HG02678 (cell line): ENCODE measurements at regions not wholly inside any gene's neighbourhood (a gene's known extent, or its start where the extent isn't known, plus 50 kb on each side); places are given as distances from the start of the nearest gene placed in this dataset.
A peak's percentile ranks its signal among the peaks of the same experiment; 100 is the strongest.
"Not testable (repeated sequence)": the region's sequence is repeated elsewhere in the genome, so short reads cannot be mapped to it uniquely, and the experiment has no call there.

Experiments
- ATAC-seq: cut with Tn5 transposase; IDR thresholded peaks from one replicate; pipeline ENCODE4 v1.9.1; 2021; ENCODE audit warnings: mild to moderate bottlenecking, moderate library complexity; ENCODE audit not compliant: unreplicated experiment

GRCh38 chr7:135872861-135873260 is 104.3 kb downstream of the MTPN start:
- not testable (repeated sequence) for ATAC-seq

- ATAC-seq: no peak
These were observed 114.2 kb upstream of the FAM180A start for GRCh38 chr7:135862586-135863340.

DNA sequence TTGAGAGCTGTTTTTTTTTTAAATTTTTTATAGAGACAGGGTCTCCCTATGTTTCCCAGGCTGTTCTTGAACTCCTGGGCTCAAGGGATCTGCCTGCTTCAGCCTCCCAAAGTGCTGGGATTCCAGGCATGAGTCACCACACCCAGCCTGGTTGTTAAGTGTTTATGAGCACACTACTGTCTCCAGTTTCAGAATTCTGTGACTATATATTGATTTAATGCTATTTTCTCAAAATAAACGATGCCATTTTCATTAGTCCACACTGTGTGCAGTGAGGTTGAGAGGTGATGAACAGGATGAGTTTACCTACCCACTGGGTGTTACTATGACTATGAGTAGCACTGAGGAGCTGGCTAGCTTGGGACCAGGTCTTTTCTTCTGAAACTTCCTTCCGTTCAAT is 110.9 kb upstream of the FAM180A start:
- ATAC-seq: no peak

DNA sequence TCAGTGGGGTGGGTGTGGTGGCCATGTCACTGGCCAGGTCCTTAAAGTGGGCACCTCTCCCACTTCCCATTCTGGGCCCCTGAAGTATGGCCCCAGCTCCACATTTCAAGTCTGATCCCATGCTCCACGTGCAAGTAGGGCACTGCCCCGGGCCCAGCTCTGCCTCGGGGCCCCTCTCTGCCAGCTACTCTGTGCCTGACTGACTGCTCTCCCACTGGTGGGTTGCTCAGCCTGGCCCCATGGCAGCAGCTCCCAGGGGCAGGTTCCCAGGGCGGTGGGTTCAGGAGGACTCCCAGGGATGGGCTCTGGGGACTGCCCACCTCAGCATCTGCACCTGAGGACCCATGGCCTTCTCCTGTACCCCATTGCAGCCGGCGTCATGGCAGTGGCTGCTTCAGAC is 110.2 kb upstream of the FAM180A start:
- ATAC-seq: no peak

GRCh38 chr7:135858379-135858778 is 109.8 kb upstream of the FAM180A start:
- ATAC-seq: no peak

GRCh38 chr7:135857519-135858274 is 109.1 kb upstream of the FAM180A start:
- no peak for ATAC-seq

DNA sequence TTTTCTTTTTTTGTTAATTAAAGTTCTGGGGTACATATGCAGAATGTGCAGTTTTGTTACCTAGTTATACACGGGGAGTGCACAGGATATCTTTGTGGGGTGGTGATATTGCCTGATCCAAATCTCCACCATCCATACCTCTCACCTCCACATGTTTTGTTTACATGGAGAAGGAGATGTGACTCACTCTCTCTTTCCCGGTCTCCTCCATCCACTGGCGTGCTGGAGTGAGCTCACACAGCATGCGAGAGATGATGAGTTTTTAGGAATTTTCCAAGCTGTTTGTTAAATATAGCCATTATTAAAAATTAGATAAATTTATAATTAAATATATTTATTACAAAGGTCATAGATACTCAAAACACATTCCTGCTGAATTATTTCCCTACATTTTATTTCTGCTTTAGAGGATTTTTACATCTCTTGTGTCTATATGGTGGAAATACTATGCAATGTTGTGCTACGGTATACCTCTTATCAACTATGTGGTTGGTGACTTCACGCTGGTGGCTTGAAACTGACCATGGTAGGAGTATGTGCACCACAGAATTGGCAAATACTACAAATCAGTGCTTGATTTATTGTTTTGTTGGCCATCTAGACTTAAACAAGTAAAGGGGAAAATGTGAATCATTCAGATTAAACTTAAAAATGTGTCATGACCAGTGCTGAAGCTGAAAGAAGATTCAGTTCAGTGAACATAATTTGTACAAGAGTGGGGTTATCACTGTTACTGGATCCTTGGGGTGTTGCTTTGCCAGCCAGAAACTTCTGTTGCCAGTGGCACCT is 107.9 kb upstream of the FAM180A start:
- no peak for ATAC-seq

DNA sequence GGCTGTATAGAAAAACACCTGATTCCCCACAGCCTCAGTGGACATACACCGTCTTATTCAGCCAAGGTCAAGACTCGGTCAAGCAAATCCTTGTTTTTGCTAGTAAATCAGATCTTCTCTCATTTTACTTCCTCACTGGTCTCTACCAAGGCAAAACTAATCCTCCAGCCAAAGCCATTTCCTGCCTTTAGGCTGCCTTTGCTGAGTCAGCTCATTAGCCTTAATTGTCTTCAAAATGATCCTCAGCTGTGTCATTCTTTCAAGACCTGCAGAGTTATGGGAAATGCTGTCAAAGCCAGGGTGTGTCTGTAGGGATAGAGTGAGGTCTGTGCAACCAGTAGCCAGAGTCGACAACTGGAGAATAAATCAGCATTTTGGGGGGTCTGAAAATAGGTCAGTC is 107.2 kb upstream of the FAM180A start:
- ATAC-seq: no peak

DNA sequence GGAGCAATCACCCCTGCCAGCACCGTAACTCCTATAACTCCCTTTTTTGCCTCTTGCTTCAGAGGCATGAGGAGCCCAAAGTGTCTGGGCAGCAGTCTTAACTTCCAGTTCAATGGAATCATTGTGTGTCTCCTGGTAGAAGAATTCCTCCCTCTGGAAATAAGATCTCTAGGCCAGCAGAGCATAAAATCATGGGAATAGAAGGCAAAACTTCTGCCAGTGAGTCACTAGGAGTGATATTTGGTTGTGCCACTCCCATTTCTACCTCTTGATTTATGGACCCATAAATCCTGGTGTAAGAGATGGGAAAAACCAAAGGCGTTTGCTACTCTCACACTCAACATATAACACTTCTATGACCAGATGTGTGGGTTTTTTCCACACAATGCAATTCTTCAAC is 104.9 kb upstream of the FAM180A start:
- ATAC-seq: no peak

DNA sequence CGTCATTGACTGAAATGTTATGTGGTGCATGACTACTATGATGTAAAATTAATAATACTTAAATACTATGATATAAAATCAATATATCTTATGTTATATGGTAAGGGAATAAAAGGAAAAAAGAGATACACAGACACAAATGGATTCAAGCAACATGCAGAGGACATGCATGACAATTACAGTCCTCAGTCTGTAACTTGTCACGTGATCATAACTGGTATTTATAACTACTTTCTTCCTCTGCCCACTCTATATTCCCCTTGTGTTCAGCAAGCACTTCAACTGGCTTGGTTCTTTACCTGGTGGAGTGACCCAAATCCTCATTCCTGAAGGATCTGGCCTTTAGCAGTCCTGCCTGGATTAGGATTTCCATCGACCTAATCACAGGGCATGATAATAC is 104.4 kb upstream of the FAM180A start:
- ATAC-seq: no peak

DNA sequence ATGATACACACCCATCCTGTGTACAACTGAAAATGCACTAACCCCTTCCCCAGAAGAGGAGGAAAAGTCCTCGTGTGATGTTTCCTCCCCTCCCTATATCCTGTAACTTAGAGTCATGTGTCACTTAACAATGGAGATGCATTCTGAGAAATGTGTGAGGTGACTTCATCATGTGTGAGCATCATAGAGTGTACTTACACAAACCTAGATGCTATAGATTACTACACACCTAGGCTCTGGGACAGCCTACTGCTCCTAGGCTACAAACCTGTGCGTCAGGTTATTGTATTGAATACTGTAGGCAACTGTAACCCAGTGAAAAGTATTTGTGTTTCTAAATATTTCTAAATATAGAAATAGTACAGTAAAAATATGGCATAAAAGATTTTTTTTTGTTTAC is 98.6 kb upstream of the FAM180A start:
- ATAC-seq: no peak

- ATAC-seq: no peak
These were observed 97.7 kb upstream of the FAM180A start for GRCh38 chr7:135846339-135846738.

- no peak for ATAC-seq
These were observed 96.9 kb upstream of the FAM180A start for GRCh38 chr7:135845415-135846075.

DNA sequence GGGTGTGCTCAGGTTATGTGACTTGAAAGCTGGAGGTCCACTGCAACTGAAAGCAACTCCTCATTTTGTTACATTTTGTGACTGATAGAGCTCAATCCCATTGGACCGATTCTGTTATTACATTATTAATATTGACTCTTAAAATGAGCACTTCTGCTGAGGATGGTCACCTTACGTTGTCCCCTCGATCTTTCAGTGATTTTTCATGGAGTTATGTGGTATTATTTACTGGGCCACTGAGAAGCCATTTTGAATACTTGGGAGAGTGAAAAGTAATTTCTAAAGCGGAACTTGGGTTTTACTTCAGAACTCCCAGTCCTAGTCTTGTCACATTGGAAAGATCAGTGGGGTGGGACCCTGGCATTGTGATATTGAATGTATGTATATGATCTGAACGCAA is 96.3 kb upstream of the FAM180A start:
- no peak for ATAC-seq

DNA sequence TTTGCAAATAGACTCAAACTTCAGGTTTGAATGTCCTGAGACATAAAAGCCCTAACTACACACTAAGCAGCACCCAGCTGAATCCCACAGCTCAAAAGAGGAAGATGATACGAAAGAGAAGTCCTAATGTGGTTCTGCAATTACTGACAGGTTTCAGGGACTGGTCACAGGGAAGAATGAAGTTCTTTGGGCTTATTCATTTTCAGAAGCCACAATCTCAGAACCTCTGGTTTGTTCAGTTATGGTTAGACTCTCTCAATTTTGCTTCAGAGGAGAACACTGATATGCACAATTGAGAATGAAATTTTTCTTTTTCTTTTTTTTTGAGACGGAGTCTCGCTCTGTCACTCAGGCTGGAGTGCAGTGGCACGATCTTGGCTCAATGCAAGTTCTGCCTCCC is 94.6 kb upstream of the FAM180A start:
- peak; percentile 91 for ATAC-seq

DNA sequence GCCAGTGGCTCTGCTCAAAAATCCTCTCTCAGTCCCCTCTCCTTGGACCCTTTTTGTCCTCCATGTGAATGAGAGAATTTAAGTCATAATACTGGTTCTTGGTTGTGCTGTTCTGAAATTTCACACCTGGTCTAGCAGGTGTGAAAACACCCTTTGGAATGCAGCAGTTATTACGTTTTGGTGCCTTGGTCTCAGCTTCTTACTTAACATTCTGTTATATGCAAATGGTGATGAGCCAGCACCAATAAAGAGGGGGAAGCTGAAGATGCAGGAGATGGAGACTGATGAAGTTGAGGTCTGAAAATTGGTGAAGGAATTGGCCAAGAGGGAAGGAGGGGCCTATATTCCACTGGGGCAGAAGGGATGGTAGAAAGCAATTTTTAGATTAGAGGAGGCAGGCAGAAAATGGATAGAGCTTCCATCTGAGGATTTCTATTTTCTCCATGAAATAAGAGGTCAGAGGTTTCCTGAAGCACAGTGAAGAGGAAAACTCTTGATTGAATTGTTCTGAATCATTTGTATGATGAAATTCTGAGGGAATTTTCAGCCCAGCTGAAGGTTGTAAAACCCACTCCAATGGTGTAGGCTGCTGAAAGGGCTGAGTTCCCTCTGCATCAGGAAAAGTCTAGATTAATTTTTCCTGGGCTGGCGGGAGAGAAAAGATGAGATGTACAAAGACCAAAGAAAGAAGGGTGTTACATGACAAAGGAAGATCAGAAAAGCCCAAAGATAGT is 94.0 kb upstream of the FAM180A start:
- no peak for ATAC-seq

- ATAC-seq: no peak
These were observed 92.0 kb upstream of the FAM180A start for GRCh38 chr7:135840591-135840990.

- ATAC-seq: no peak
These were observed 89.1 kb upstream of the FAM180A start for GRCh38 chr7:135837675-135838074.

GRCh38 chr7:135834266-135834665 is 85.7 kb upstream of the FAM180A start:
- ATAC-seq: no peak

- no peak for ATAC-seq
These were observed 85.0 kb upstream of the FAM180A start for GRCh38 chr7:135833642-135834041.
